ENCODE measurements at regions not wholly inside any gene's neighbourhood (a gene's known extent, or its start where the extent isn't known, plus 50 kb on each side); places are given as distances from the start of the nearest gene placed in this dataset.

GRCh38 chr17:17408236-17408794, 68.5 kb upstream of the MED9 start:
- TF ChIP-seq CSRNP3 (CRISPR knock-in tag; IDR thresholded peaks at IDR 0.05) (no peak), PPARA (CRISPR knock-in tag; IDR thresholded peaks at IDR 0.05; ENCODE audit: borderline replicate concordance) (no peak), ZFP3 (CRISPR knock-in tag; IDR thresholded peaks at IDR 0.05) (peak; percentile 51; the same call in 1 of the 2 replicates), PATZ1 (CRISPR knock-in tag; IDR thresholded peaks at IDR 0.05; ENCODE audit: borderline replicate concordance) (peak; percentile 87; the same call in 1 of the 2 replicates), CREB5 (CRISPR knock-in tag; IDR thresholded peaks at IDR 0.05; ENCODE audit: low read depth) (peak; percentile 73; the same call in 1 of the 2 replicates), GLIS3 (CRISPR knock-in tag; IDR thresholded peaks at IDR 0.05) (no peak), ISL1 (CRISPR knock-in tag; IDR thresholded peaks at IDR 0.05) (peak; percentile 82), OSR1 (CRISPR knock-in tag; IDR thresholded peaks at IDR 0.05) (no peak), RARB (CRISPR knock-in tag; IDR thresholded peaks at IDR 0.05) (no peak), ZFP30 (CRISPR knock-in tag; IDR thresholded peaks at IDR 0.05) (no peak)
- no peak for ATAC-seq

- ATAC-seq = no peak
These were observed 66.4 kb upstream of the MED9 start for GRCh38 chr17:17410357-17410756.

More at GRCh38 chr17:17410357-17410756, 66.4 kb upstream of the MED9 start:
- TF ChIP-seq CSDC2 (CRISPR knock-in tag; IDR thresholded peaks at IDR 0.05) (no peak), TOX (CRISPR knock-in tag; IDR thresholded peaks at IDR 0.05; ENCODE audit: borderline replicate concordance) (no peak), ZNF565 (CRISPR knock-in tag; conservative IDR thresholded peaks at IDR 0.05; ENCODE audit: low read depth) (no peak), CREB5 (CRISPR knock-in tag; IDR thresholded peaks at IDR 0.05; ENCODE audit: low read depth) (no peak), ZFP3 (CRISPR knock-in tag; IDR thresholded peaks at IDR 0.05) (no peak), RARB (CRISPR knock-in tag; IDR thresholded peaks at IDR 0.05) (no peak), TSHZ2 (CRISPR knock-in tag; IDR thresholded peaks at IDR 0.05) (no peak), PATZ1 (CRISPR knock-in tag; IDR thresholded peaks at IDR 0.05; ENCODE audit: borderline replicate concordance) (no peak), POU6F1 (CRISPR knock-in tag; IDR thresholded peaks at IDR 0.05; ENCODE audit: borderline replicate concordance, low read depth) (no peak), GLIS3 (CRISPR knock-in tag; IDR thresholded peaks at IDR 0.05) (no peak), ESRRG (CRISPR knock-in tag; IDR thresholded peaks at IDR 0.05) (no peak), SNAI2 (CRISPR knock-in tag; IDR thresholded peaks at IDR 0.05) (no peak), PPARA (CRISPR knock-in tag; IDR thresholded peaks at IDR 0.05; ENCODE audit: borderline replicate concordance) (no peak), ISL1 (CRISPR knock-in tag; IDR thresholded peaks at IDR 0.05) (no peak), ARNTL (CRISPR knock-in tag; IDR thresholded peaks at IDR 0.05; ENCODE audit: borderline replicate concordance, low read depth) (no peak), ZNF70 (CRISPR knock-in tag; IDR thresholded peaks at IDR 0.05) (no peak), BACH2 (CRISPR knock-in tag; IDR thresholded peaks at IDR 0.05; ENCODE audit: borderline replicate concordance) (no peak), ZNF8 (CRISPR knock-in tag; IDR thresholded peaks at IDR 0.05) (no peak)
